GM23338 (cell line): ENCODE measurements at regions not wholly inside any gene's neighbourhood (a gene's known extent, or its start where the extent isn't known, plus 50 kb on each side); places are given as distances from the start of the nearest gene placed in this dataset.

Experiments
- ATAC-seq: fragments of 200-7000 bp; cut with Tn5 transposase; 3 replicates; pipeline ENCODE4 v1.9.1; 2020
- DNase-seq: peaks from one replicate; pipeline ENCODE4 v3.0.0-alpha.2; 2015; ENCODE audit warnings: low spot score
- H2AFZ ChIP-seq: fragments of 200-600 bp; sonication (generic); 2 replicates; pipeline ENCODE4 v1.8.0; 2016; ENCODE audit warnings: antibody characterized with exemption, mild to moderate bottlenecking, moderate library complexity
- H3F3A ChIP-seq: fragments of 200-600 bp; sonication (generic); replicated peaks from 2 replicates; pipeline ENCODE4 v1.8.0; 2017; ENCODE audit warnings: antibody characterized with exemption, mixed run types, low read depth
- H3K27ac ChIP-seq: fragments of 200-600 bp; sonication (generic); 2 replicates; pipeline ENCODE4 v1.6.1; 2016; ENCODE audit warnings: low read depth
- H3K27me3 ChIP-seq: fragments of 200-600 bp; sonication (generic); 2 replicates; pipeline ENCODE4 v1.8.0; 2016; ENCODE audit warnings: mild to moderate bottlenecking, mixed run types, moderate library complexity; ENCODE audit not compliant: insufficient read depth
- H3K36me3 ChIP-seq: fragments of 200-600 bp; sonication (generic); 2 replicates; pipeline ENCODE4 v1.8.0; 2016; ENCODE audit warnings: mild to moderate bottlenecking; ENCODE audit not compliant: insufficient read depth
- H3K4me1 ChIP-seq: fragments of 200-600 bp; sonication (generic); 2 replicates; pipeline ENCODE4 v1.8.0; 2016; ENCODE audit warnings: mild to moderate bottlenecking, moderate library complexity; ENCODE audit not compliant: insufficient read depth
- H3K4me2 ChIP-seq: fragments of 200-600 bp; sonication (generic); 2 replicates; pipeline ENCODE4 v1.7.1; 2017; ENCODE audit warnings: mixed run types
- H3K4me3 ChIP-seq: fragments of 200-600 bp; sonication (generic); 2 replicates; pipeline ENCODE4 v1.6.1; 2016; ENCODE audit warnings: mixed run types
- H3K79me2 ChIP-seq: fragments of 200-600 bp; sonication (generic); replicated peaks from 2 replicates; pipeline ENCODE4 v1.8.0; 2017; ENCODE audit warnings: mild to moderate bottlenecking; ENCODE audit not compliant: insufficient read depth
- H3K9me2 ChIP-seq: fragments of 200-600 bp; sonication (generic); 2 replicates; pipeline ENCODE4 v1.8.0; 2017; ENCODE audit not compliant: insufficient read depth
- H4K20me1 ChIP-seq: fragments of 200-600 bp; sonication (generic); replicated peaks from 2 replicates; pipeline ENCODE4 v1.8.0; 2017; ENCODE audit warnings: mild to moderate bottlenecking; ENCODE audit not compliant: insufficient read depth
- H3K27ac Mint-ChIP-seq: 2 replicates; pipeline ENCODE4 v1.8.0; 2020; ENCODE audit warnings: inconsistent platforms, mild to moderate bottlenecking, moderate library complexity, mixed read lengths
- H3K27me3 Mint-ChIP-seq: 3 replicates; pipeline ENCODE4 v1.8.0; 2022; ENCODE audit warnings: low read depth, mild to moderate bottlenecking, moderate library complexity, mixed read lengths, inconsistent platforms; ENCODE audit not compliant: insufficient read depth, poor library complexity
- H3K36me3 Mint-ChIP-seq: 3 replicates; pipeline ENCODE4 v1.8.0; 2021; ENCODE audit warnings: low read depth, mild to moderate bottlenecking, inconsistent platforms, moderate library complexity, mixed read lengths
- H3K4me1 Mint-ChIP-seq: 3 replicates; pipeline ENCODE4 v1.8.0; 2020; ENCODE audit warnings: mild to moderate bottlenecking, inconsistent platforms, mixed read lengths
- H3K4me3 Mint-ChIP-seq: 3 replicates; pipeline ENCODE4 v1.8.0; 2021; ENCODE audit warnings: moderate library complexity, mild to moderate bottlenecking, inconsistent platforms, mixed read lengths
- H3K9me3 Mint-ChIP-seq: 3 replicates; pipeline ENCODE4 v1.8.0; 2020; ENCODE audit warnings: moderate library complexity, mild to moderate bottlenecking, inconsistent platforms, mixed read lengths
- CREB1 ChIP-seq: fragments of 250-450 bp; sonication (Bioruptor Pico); IDR thresholded peaks from 2 replicates; pipeline ENCODE4 v1.5.0; 2020; ENCODE audit warnings: low read depth, mild to moderate bottlenecking, moderate library complexity
- CTCF ChIP-seq, 2 experiments: fragments of 200-600 bp in 1 of 2; sonication (generic) in 1 of 2; conservative IDR thresholded peaks; 2 replicates each; pipeline versions ENCODE4 v1.5.1 to v1.6.1; 2016 to 2017; ENCODE audit warnings: antibody characterized with exemption in 2 of 2, low read depth in 2 of 2, mild to moderate bottlenecking in 2 of 2, moderate library complexity in 1 of 2
- EZH2 ChIP-seq: fragments of 200-600 bp; sonication (generic); IDR thresholded peaks from one replicate; pipeline ENCODE4 v1.8.0; 2017; ENCODE audit warnings: antibody characterized with exemption, mild to moderate bottlenecking, low read depth; ENCODE audit not compliant: unreplicated experiment
- NANOG ChIP-seq: IDR thresholded peaks from 2 replicates; pipeline ENCODE4 v1.6.1; 2016; ENCODE audit warnings: antibody characterized with exemption, borderline replicate concordance
- POLR2AphosphoS5 ChIP-seq: IDR thresholded peaks from 2 replicates; pipeline ENCODE4 v1.6.1; 2016; ENCODE audit warnings: antibody characterized with exemption, low read depth
- REST ChIP-seq: IDR thresholded peaks from one replicate; pipeline ENCODE4 v1.6.1; 2018; ENCODE audit warnings: antibody characterized with exemption; ENCODE audit not compliant: unreplicated experiment
- STAT1 ChIP-seq: IDR thresholded peaks from one replicate; pipeline ENCODE4 v1.6.1; 2016; ENCODE audit warnings: antibody characterized with exemption; ENCODE audit not compliant: unreplicated experiment

DNA sequence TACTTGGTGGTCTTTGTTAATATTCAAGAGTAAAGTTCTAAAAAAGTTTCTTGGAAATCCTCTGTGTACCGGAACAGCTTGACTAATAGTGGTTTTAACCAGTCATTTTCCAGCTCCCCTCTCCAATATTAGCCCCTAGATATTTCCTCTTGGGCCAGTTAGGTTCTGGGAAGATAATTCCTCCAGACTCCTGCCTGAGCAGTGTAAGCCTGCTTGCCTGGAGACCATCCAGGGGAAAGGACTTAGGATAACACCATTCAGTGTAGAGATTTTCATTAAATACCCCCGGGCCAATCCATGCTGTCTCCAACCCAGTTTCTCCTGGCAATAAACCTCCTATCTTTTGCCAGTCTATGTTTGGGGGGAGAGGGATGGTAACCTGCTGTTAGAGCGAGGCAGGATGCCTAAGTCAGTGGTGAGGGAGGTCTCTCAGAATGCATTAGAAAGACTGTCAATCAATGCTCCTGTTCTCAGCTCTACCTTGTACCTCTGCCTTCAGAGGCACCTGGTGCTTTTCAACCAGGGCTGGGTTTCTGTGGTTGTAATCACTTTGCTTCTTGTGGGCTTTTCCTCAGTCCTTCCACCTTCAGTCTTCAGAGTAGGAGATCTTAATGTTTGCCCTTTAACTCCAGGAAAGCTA lies 186.4 kb downstream of the RNF152 start:
- Histone ChIP-seq H3K79me2 (no peaks in the 10 kb centered on the region), H2AFZ (no peak overlapping the region), H3K4me2 (no peak overlapping the region), H3F3A (no peaks in the 10 kb centered on the region), H3K4me3 (no peak overlapping the region), H3K27ac (no peak overlapping the region), H3K4me1 (no peaks in the 10 kb centered on the region; the same call in 1 of the 2 replicates), H3K9me2 (no peaks in the 10 kb centered on the region), H4K20me1 (no peaks in the 10 kb centered on the region), H3K36me3 (no peaks in the 10 kb centered on the region), H3K27me3 (no peaks in the 10 kb centered on the region)
- H3K27me3 Mint-ChIP-seq, result peaks cover 3% of the 10 kb centered on the region
- ATAC-seq (peak; percentile 86), DNase-seq (peak; percentile 49)
- no peak overlapping the region for H3K27ac Mint-ChIP-seq
- no peaks in the 10 kb centered on the region for H3K36me3 Mint-ChIP-seq
- TF ChIP-seq REST (no peak), EZH2 (no peak), NANOG (no peak)
- peaks cover 9% of the 10 kb centered on the region; the same call in 2 of the 3 replicates for H3K9me3 Mint-ChIP-seq
- peaks cover 4% of the 10 kb centered on the region; the same call in 2 of the 3 replicates for H3K4me1 Mint-ChIP-seq
- no peak overlapping the region for H3K4me3 Mint-ChIP-seq

DNA sequence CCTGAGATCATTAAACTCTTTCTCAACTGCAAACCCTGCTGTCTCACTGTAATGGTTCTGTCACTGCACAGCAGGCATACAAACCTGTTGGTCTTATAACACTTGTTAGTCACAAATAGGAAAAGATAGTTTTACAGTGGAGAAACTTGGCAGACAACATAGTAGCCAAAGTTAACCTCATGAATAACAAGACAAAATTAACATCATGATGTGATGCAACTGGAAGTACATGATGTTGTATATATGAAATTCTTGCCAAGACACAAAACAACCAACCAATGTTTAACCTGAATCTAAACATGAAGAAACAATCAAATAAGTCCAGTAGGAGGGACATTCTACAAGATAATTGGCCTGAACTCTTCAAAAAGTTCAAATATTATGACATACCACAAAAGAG lies 189.3 kb downstream of the RNF152 start:
- Histone ChIP-seq H3K4me2 (no peak overlapping the region), H3K4me1 (no peaks in the 10 kb centered on the region; the same call in 1 of the 2 replicates), H3K79me2 (no peaks in the 10 kb centered on the region), H3K4me3 (no peak overlapping the region), H3K36me3 (no peaks in the 10 kb centered on the region), H2AFZ (no peak overlapping the region), H3K27me3 (no peaks in the 10 kb centered on the region), H3F3A (no peaks in the 10 kb centered on the region), H3K9me2 (no peaks in the 10 kb centered on the region), H4K20me1 (no peaks in the 10 kb centered on the region), H3K27ac (no peak overlapping the region)
- H3K36me3 Mint-ChIP-seq, result no peaks in the 10 kb centered on the region; the same call in 2 of the 3 replicates
- TF ChIP-seq NANOG (no peak), POLR2AphosphoS5 (no peak), STAT1 (no peak), CREB1 (CRISPR knock-in tag) (no peak), CTCF (conservative IDR thresholded peaks at IDR 0.05; ENCODE audit: low read depth in 2 of 2) (no peak), EZH2 (no peak)
- ATAC-seq (no peak), DNase-seq (no peak)
- H3K27me3 Mint-ChIP-seq, result no peaks in the 10 kb centered on the region
- H3K4me3 Mint-ChIP-seq, result no peak overlapping the region
- no peak overlapping the region for H3K27ac Mint-ChIP-seq
- H3K4me1 Mint-ChIP-seq, result peaks cover 8% of the 10 kb centered on the region; the same call in 2 of the 3 replicates
- no peaks in the 10 kb centered on the region for H3K9me3 Mint-ChIP-seq
